ENCODE measurements at regions not wholly inside any gene's neighbourhood (a gene's known extent, or its start where the extent isn't known, plus 50 kb on each side); places are given as distances from the start of the nearest gene placed in this dataset.

DNA sequence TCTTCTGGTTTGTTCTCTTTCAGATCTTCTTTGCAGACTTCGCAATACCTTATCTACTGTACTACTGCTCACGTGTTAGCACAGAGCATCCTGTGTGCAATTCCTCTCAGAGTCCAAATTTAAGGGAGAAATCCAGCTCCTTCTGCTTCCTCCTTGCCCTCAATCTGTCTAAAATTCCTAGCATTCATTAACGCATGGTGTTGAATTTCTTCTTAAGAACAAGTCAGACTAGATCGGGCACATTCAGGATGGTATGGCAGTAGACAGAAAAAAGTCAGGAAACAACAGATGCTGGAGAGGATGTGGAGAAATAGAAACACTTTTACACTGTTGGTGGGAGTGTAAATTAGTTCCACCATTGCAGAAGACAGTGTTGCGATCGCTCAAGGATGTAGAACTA is 206.1 kb upstream of the CDH7 start:
- no peaks in the 10 kb centered on the region for H3K9me1 ChIP-seq (ENCODE audit: control insufficient read depth, insufficient read depth, low read length)
- no TSS peak for BruUV-seq (replicated peaks)
- H3K36me3 ChIP-seq (ENCODE audit: control insufficient read depth, insufficient read depth, low read length), result no peaks in the 10 kb centered on the region
- CTCF ChIA-PET (ENCODE audit: low intra/inter-chr PET ratio), result no interaction called here
- H3K4me3 ChIP-seq, result no peak overlapping the region
- intact Hi-C loops (cut with micrococcal nuclease) (no loop called here), in situ Hi-C loops (cut with MboI) (no loop called here)
- no peak overlapping the region for H2AFZ ChIP-seq (ENCODE audit: low read depth, low read length)
- 2% methylated on average over 6 of the region's 6 CpGs for WGBS (ENCODE audit: insufficient coverage, low coverage, missing lambda C conversion rate)
- no peak for TF ChIP-seq MYC (IDR thresholded peaks at IDR 0.05; ENCODE audit: low read depth, low read length)
- no peak for TF ChIP-seq MYC (CRISPR knock-in tag; IDR thresholded peaks at IDR 0.05; ENCODE audit: borderline replicate concordance, low read depth)
- TF ChIP-seq, protein P1, sequence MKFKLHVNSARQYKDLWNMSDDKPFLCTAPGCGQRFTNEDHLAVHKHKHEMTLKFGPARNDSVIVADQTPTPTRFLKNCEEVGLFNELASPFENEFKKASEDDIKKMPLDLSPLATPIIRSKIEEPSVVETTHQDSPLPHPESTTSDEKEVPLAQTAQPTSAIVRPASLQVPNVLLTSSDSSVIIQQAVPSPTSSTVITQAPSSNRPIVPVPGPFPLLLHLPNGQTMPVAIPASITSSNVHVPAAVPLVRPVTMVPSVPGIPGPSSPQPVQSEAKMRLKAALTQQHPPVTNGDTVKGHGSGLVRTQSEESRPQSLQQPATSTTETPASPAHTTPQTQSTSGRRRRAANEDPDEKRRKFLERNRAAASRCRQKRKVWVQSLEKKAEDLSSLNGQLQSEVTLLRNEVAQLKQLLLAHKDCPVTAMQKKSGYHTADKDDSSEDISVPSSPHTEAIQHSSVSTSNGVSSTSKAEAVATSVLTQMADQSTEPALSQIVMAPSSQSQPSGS (CRISPR knock-in tag; IDR thresholded peaks at IDR 0.05), result no peak
- TF ChIP-seq ELF1 (tag; IDR thresholded peaks at IDR 0.05), result no peak
- no peak for TF ChIP-seq CBFA2T2 (conservative IDR thresholded peaks at IDR 0.05)
- no peak for TF ChIP-seq SREBF1 (IDR thresholded peaks at IDR 0.05; ENCODE audit: borderline replicate concordance, low read depth, low read length)
- H3K27me3 ChIP-seq (ENCODE audit: control insufficient read depth in 2 of 2, insufficient read depth in 2 of 2, low read length in 2 of 2), result no peaks in the 10 kb centered on the region
- no peak overlapping the region for H3K27ac ChIP-seq (ENCODE audit: extremely low read depth, low read depth, low read length)
- no peak for FAIRE-seq
- no peaks in the 10 kb centered on the region for H4K20me1 ChIP-seq (replicated peaks; ENCODE audit: control insufficient read depth, insufficient read depth, low read length)
- no peak for ATAC-seq
- H3K79me2 ChIP-seq (ENCODE audit: control insufficient read depth, insufficient read depth, low read length), result no peaks in the 10 kb centered on the region
- DNase-seq (ENCODE audit: extremely low read depth in 1 of 4, low spot score in 3 of 4), result no peak
- POLR2A ChIA-PET, result no interaction called here
- H3K9ac ChIP-seq (ENCODE audit: insufficient read depth in 1 of 2, low read depth in 2 of 2, low read length in 2 of 2), result no peak overlapping the region
- no peak overlapping the region for H3K4me2 ChIP-seq (ENCODE audit: insufficient read depth, low read length)
- no peaks in the 10 kb centered on the region for H3K4me1 ChIP-seq (replicated peaks in 1 of 2; ENCODE audit: control insufficient read depth in 2 of 2, insufficient read depth in 2 of 2, low read length in 2 of 2)
- no peaks in the 10 kb centered on the region for H3K9me3 ChIP-seq (replicated peaks; ENCODE audit: control insufficient read depth, insufficient read depth, low read depth, low read length)

Data from K562 (cell line).